Progenitor cell of endocrine pancreas (in vitro differentiated cells): ENCODE measurements at regions not wholly inside any gene's neighbourhood (a gene's known extent, or its start where the extent isn't known, plus 50 kb on each side); places are given as distances from the start of the nearest gene placed in this dataset.

Experiments
- DNase-seq: peaks from one replicate; pipeline ENCODE4 v3.0.0; 2021; ENCODE audit warnings: low spot score; ENCODE audit not compliant: unreplicated experiment
- H3K27ac Mint-ChIP-seq: 2 replicates; pipeline ENCODE4 v1.8.0; 2021; ENCODE audit warnings: mild to moderate bottlenecking, moderate library complexity, mixed read lengths
- H3K27me3 Mint-ChIP-seq: 2 replicates; pipeline ENCODE4 v1.8.0; 2021; ENCODE audit warnings: mixed read lengths
- H3K36me3 Mint-ChIP-seq: 2 replicates; pipeline ENCODE4 v1.8.0; 2022; ENCODE audit warnings: mixed read lengths; ENCODE audit not compliant: insufficient read depth
- H3K4me1 Mint-ChIP-seq: 2 replicates; pipeline ENCODE4 v1.8.0; 2021; ENCODE audit warnings: low read depth, mixed read lengths
- H3K4me3 Mint-ChIP-seq: 2 replicates; pipeline ENCODE4 v1.8.0; 2021; ENCODE audit warnings: low read depth, mild to moderate bottlenecking, moderate library complexity, mixed read lengths
- H3K9me3 Mint-ChIP-seq: 2 replicates; pipeline ENCODE4 v1.8.0; 2021; ENCODE audit warnings: low read depth, mixed read lengths
- CTCF ChIP-seq: fragments of 200-600 bp; sonication (generic); IDR thresholded peaks from one replicate; pipeline ENCODE4 v1.5.0; 2021; ENCODE audit warnings: antibody characterized with exemption, mild to moderate bottlenecking; ENCODE audit not compliant: unreplicated experiment

DNA sequence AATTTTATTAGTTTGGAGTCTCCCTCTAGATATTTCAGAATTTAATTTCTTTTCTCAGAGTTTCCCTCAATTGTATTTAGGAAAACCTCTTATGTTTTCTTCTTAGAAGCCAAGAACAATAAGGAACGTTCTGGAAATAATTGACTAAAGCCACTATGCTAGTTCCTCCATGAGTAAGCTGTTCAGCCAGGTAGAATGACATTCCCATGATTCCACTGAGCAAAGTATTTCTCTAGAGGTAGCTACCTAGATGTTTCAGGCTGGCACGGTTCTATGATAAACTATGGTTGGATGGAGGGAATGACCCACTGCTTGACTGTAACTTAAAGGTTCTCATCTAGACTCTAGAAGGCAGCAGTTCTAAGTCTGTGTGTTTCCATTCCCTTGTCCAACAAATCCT, 62.4 kb downstream of the CLDN17 start:
- Mint-ChIP-seq H3K4me3 (no peak overlapping the region), H3K36me3 (no peaks in the 10 kb centered on the region), H3K9me3 (no peaks in the 10 kb centered on the region), H3K4me1 (no peaks in the 10 kb centered on the region), H3K27ac (no peak overlapping the region), H3K27me3 (no peaks in the 10 kb centered on the region)
- no peak for DNase-seq
- no peak for TF ChIP-seq CTCF

- no peak for DNase-seq
- TF ChIP-seq CTCF = no peak
- peak overlapping the region; percentile 64 for H3K27ac Mint-ChIP-seq
- no peaks in the 10 kb centered on the region for H3K9me3 Mint-ChIP-seq
- H3K27me3 Mint-ChIP-seq = no peaks in the 10 kb centered on the region
- H3K36me3 Mint-ChIP-seq = no peaks in the 10 kb centered on the region
- no peak overlapping the region for H3K4me3 Mint-ChIP-seq
- H3K4me1 Mint-ChIP-seq = no peaks in the 10 kb centered on the region
Measured at GRCh38 chr21:30102871-30103270, 63.7 kb downstream of the CLDN17 start.

DNA sequence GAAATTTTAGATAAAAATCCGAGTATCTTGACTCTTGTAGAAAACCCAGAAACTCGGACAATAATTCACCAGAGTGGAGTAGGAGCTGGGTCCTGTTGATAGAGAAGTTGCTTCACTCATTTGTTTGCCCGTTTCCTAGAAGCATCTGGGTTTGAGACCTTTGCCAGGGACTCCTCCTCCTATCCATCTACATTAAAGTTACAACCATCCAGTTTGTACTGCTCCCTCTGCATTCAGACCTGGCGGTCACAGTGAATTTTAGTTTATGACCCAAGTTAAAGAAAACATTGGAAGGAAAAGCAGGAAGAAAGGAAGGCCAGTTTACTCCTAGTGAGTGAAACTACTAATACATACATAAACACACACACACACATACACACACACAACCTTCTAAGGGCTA, 64.6 kb downstream of the CLDN17 start:
- no peak overlapping the region for H3K4me3 Mint-ChIP-seq
- no peaks in the 10 kb centered on the region for H3K4me1 Mint-ChIP-seq
- H3K27ac Mint-ChIP-seq = no peak overlapping the region
- no peaks in the 10 kb centered on the region for H3K27me3 Mint-ChIP-seq
- H3K9me3 Mint-ChIP-seq = no peaks in the 10 kb centered on the region
- no peak for TF ChIP-seq CTCF
- H3K36me3 Mint-ChIP-seq = no peaks in the 10 kb centered on the region
- DNase-seq = no peak

DNA sequence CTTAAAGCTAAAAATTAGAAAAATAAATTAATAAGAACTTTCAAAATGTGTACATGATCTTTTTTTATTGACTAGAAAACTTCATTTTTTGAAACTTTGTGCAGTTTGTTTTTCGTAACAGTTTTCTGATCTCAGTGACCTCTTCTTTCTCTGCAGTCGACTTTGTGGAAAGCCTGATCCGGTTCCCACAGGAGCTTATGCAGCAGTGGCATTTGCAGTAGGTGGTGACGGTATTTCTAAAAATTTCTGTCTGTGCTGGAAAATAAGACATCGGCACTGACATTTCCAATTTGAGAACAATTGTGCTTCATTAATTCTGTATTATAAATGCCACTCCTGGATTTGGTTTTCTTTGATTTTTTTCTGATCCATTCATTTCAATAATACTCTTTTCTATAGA, 68.8 kb downstream of the CLDN17 start:
- Mint-ChIP-seq H3K4me1 (no peaks in the 10 kb centered on the region), H3K27ac (no peak overlapping the region), H3K9me3 (no peaks in the 10 kb centered on the region), H3K27me3 (no peaks in the 10 kb centered on the region), H3K36me3 (no peaks in the 10 kb centered on the region), H3K4me3 (no peak overlapping the region)
- TF ChIP-seq CTCF = no peak
- DNase-seq = no peak

GRCh38 chr21:30083225-30083945, 83.2 kb downstream of the CLDN17 start:
- Mint-ChIP-seq H3K4me3 (no peak overlapping the region), H3K36me3 (no peaks in the 10 kb centered on the region), H3K9me3 (peaks cover 3% of the 10 kb centered on the region), H3K4me1 (no peaks in the 10 kb centered on the region), H3K27me3 (no peaks in the 10 kb centered on the region), H3K27ac (no peak overlapping the region)
- DNase-seq = no peak
- TF ChIP-seq CTCF = no peak
